Kidney (tissue), 13 donors: ENCODE measurements at regions not wholly inside any gene's neighbourhood (a gene's known extent, or its start where the extent isn't known, plus 50 kb on each side); places are given as distances from the start of the nearest gene placed in this dataset.
"Not testable (repeated sequence)": the region's sequence is repeated elsewhere in the genome, so short reads cannot be mapped to it uniquely, and the experiment has no call there.

Experiments used
- DNase-seq, 5 donors: peaks; one replicate each; pipeline ENCODE4 v3.0.0-alpha.2; 2013 to 2020
- FAIRE-seq: peaks from 2 replicates; lab custom pipeline; 2012; peaks lifted over from hg19 to GRCh38; lab: Jason Lieb, UNC
- H3K27ac ChIP-seq, 2 donors: one replicate each; pipeline ENCODE4 v1.7.0; 2013; ENCODE audit warnings: low read depth in 2 of 2, low read length in 2 of 2, inconsistent platforms in 1 of 2
- H3K27me3 ChIP-seq: one replicate; pipeline ENCODE4 v1.7.1; 2013; ENCODE audit warnings: low read length, inconsistent platforms; ENCODE audit not compliant: control insufficient read depth, insufficient read depth
- H3K36me3 ChIP-seq, 3 donors: one replicate each; pipeline versions ENCODE4 v1.7.0 to v1.7.1; 2013; ENCODE audit warnings: low read length in 3 of 3, control low read depth in 1 of 3, inconsistent platforms in 1 of 3; ENCODE audit not compliant: insufficient read depth in 3 of 3, control insufficient read depth in 2 of 3
- H3K4me1 ChIP-seq, 3 donors: one replicate each; pipeline versions ENCODE4 v1.7.0 to v1.7.1; 2013; ENCODE audit warnings: low read length in 3 of 3, inconsistent platforms in 1 of 3, low read depth in 1 of 3; ENCODE audit not compliant: control insufficient read depth in 2 of 3, insufficient read depth in 2 of 3
- H3K4me3 ChIP-seq, 3 donors: one replicate each; pipeline versions ENCODE4 v1.7.0 to v1.8.1; 2013; ENCODE audit warnings: low read length in 3 of 3, control low read depth in 1 of 3, inconsistent platforms in 1 of 3
- H3K9ac ChIP-seq, 3 donors: one replicate each; pipeline versions ENCODE4 v1.7.0 to v1.7.1; 2013; ENCODE audit warnings: low read length in 3 of 3, control low read depth in 1 of 3, inconsistent platforms in 1 of 3
- H3K9me3 ChIP-seq, 3 donors: one replicate each; pipeline versions ENCODE4 v1.7.0 to v1.7.1; 2013; ENCODE audit warnings: low read length in 3 of 3, control low read depth in 1 of 3, inconsistent platforms in 1 of 3; ENCODE audit not compliant: control insufficient read depth in 2 of 3, insufficient read depth in 1 of 3
- intact Hi-C: fragments of 100-400 bp; cut with DNase I; formaldehyde crosslinking; loops from one replicate; pipeline ENCODE4 v1.11.1; 2022
- TF ChIP-seq, protein P1 (sequence below): IDR thresholded peaks from 3 replicates; pipeline ENCODE4 v1.5.1; 2012; ENCODE audit warnings: mild to moderate bottlenecking, moderate library complexity, borderline replicate concordance; ENCODE audit not compliant: insufficient read depth; ENCODE audit errors: extremely low read depth
- donor health status: control.
- donor health status: control.
- donor health status: control.
- donor health status: control.
- donor health status: control.
- donor health status: DM: yes; HTN: yes; CAD: no.
- donor health status: Normal renal cell carcinoma (clear cell type).

- DNase-seq (no peak), FAIRE-seq (no peak)
- no peaks in the 10 kb centered on the region for H3K9me3 ChIP-seq
- intact Hi-C loops: no loop called here
- no peak overlapping the region for H3K27ac ChIP-seq
- no peaks in the 10 kb centered on the region for H3K36me3 ChIP-seq
- H3K4me1 ChIP-seq: no peaks in the 10 kb centered on the region
- no peak overlapping the region for H3K4me3 ChIP-seq
- no peak overlapping the region for H3K9ac ChIP-seq
- TF ChIP-seq, protein P1, sequence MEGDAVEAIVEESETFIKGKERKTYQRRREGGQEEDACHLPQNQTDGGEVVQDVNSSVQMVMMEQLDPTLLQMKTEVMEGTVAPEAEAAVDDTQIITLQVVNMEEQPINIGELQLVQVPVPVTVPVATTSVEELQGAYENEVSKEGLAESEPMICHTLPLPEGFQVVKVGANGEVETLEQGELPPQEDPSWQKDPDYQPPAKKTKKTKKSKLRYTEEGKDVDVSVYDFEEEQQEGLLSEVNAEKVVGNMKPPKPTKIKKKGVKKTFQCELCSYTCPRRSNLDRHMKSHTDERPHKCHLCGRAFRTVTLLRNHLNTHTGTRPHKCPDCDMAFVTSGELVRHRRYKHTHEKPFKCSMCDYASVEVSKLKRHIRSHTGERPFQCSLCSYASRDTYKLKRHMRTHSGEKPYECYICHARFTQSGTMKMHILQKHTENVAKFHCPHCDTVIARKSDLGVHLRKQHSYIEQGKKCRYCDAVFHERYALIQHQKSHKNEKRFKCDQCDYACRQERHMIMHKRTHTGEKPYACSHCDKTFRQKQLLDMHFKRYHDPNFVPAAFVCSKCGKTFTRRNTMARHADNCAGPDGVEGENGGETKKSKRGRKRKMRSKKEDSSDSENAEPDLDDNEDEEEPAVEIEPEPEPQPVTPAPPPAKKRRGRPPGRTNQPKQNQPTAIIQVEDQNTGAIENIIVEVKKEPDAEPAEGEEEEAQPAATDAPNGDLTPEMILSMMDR: no peak
- no peaks in the 10 kb centered on the region for H3K27me3 ChIP-seq
Observed at GRCh38 chr3:171979081-171979480, 60.3 kb upstream of the FNDC3B start.

GRCh38 chr3:171980578-171981270, 58.7 kb upstream of the FNDC3B start:
- no peaks in the 10 kb centered on the region for H3K9me3 ChIP-seq
- peak in 3 of 5 donors; percentile 48 to 75 (median 73) for DNase-seq
- no peaks in the 10 kb centered on the region for H3K36me3 ChIP-seq
- intact Hi-C loops: no loop called here
- no peaks in the 10 kb centered on the region for H3K27me3 ChIP-seq
- H3K4me3 ChIP-seq: no peak overlapping the region
- H3K27ac ChIP-seq: no peak overlapping the region
- H3K9ac ChIP-seq: no peak overlapping the region
- TF ChIP-seq, protein P1: no peak
- no peak for FAIRE-seq
- H3K4me1 ChIP-seq: no peaks in the 10 kb centered on the region

DNA sequence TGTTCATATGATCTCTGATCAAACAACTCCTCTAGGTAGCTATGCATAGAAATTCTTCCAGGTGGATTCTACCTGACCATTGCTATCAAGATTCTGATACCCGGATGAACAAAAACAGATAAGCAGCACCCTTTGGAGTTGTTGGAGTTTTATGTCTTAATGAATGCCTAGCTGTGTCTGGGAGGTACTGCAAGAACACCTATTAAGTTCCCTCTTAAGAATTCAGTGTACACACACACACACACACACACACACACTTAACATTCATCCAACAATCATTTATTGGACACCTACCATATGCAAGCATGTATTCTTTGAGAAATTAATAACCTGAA, 58.1 kb upstream of the FNDC3B start:
- no peaks in the 10 kb centered on the region for H3K4me1 ChIP-seq
- no peaks in the 10 kb centered on the region for H3K9me3 ChIP-seq
- TF ChIP-seq, protein P1: no peak
- H3K36me3 ChIP-seq: no peaks in the 10 kb centered on the region
- H3K9ac ChIP-seq: no peak overlapping the region
- no peak for FAIRE-seq
- no peak overlapping the region for H3K27ac ChIP-seq
- no peaks in the 10 kb centered on the region for H3K27me3 ChIP-seq
- DNase-seq: no peak
- intact Hi-C loops: no loop called here
- no peak overlapping the region for H3K4me3 ChIP-seq

DNA sequence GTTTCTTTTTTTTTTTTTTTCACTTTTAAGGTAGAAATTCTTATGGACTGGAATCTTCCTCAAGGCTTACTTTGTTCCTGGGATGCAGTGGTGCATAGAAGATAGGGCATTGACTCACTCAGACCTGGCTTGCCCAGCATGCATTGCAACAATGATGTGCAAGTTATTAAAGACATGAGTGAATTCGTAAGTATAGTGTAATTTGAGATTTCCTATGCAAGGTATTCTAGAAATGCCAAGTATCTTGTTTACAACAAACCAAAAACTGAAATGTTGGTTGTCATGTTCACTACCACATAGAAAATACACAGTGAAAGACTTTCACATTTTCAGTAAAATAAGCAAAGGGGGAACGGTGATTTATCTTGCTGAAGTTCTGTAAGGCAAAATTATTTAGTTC, 56.5 kb upstream of the FNDC3B start:
- TF ChIP-seq, protein P1: no peak
- H3K27ac ChIP-seq: no peak overlapping the region
- H3K27me3 ChIP-seq: no peaks in the 10 kb centered on the region
- FAIRE-seq (no peak), DNase-seq (no peak)
- no peak overlapping the region for H3K4me3 ChIP-seq
- no peaks in the 10 kb centered on the region for H3K9me3 ChIP-seq
- H3K4me1 ChIP-seq: no peaks in the 10 kb centered on the region
- H3K9ac ChIP-seq: no peak overlapping the region
- no peaks in the 10 kb centered on the region for H3K36me3 ChIP-seq
- intact Hi-C loops: no loop called here

DNA sequence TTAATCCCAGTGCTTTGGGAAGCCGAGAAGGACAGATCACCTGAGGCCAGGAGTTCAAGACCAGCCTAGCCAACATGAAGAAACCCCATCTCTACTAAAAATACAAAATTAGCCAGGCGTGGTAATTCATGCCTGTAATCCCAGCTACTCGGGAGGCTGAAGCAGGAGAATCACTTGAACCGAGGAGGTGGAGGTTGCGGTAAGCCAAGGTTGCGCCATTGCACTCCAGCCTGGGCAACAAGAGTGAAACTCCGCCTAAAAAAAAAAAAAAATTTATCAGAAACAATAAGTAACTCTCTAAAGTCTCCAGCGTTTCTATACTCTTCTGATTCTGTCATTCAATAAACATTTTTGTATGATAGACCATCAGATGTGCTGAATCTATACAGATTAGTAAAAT, 55.7 kb upstream of the FNDC3B start:
- H3K27me3 ChIP-seq, H3K9ac ChIP-seq, FAIRE-seq, intact Hi-C loops, DNase-seq, H3K27ac ChIP-seq, H3K36me3 ChIP-seq, H3K4me1 ChIP-seq, H3K4me3 ChIP-seq, H3K9me3 ChIP-seq: not testable (repeated sequence)
